HG03064 (cell line): ENCODE measurements at regions not wholly inside any gene's neighbourhood (a gene's known extent, or its start where the extent isn't known, plus 50 kb on each side); places are given as distances from the start of the nearest gene placed in this dataset.

Experiments
- ATAC-seq: cut with Tn5 transposase; IDR thresholded peaks from one replicate; pipeline ENCODE4 v1.9.1; 2021; ENCODE audit warnings: low read depth; ENCODE audit not compliant: unreplicated experiment

- ATAC-seq = no peak
Observed at GRCh38 chr5:3811116-3811515, 215.5 kb downstream of the IRX1 start.

GRCh38 chr5:3818624-3819023 is 223.0 kb downstream of the IRX1 start:
- ATAC-seq = no peak

- no peak for ATAC-seq
Observed at GRCh38 chr5:3825531-3826451, 230.2 kb downstream of the IRX1 start.

GRCh38 chr5:3827624-3828023 is 232.0 kb downstream of the IRX1 start:
- no peak for ATAC-seq

- ATAC-seq = no peak
Observed at GRCh38 chr5:3828761-3829160, 233.1 kb downstream of the IRX1 start.

GRCh38 chr5:3833566-3833965 is 237.9 kb downstream of the IRX1 start:
- ATAC-seq = no peak

- no peak for ATAC-seq
Observed at GRCh38 chr5:3835811-3836210, 240.2 kb downstream of the IRX1 start.

GRCh38 chr5:3836528-3836927 is 240.9 kb downstream of the IRX1 start:
- no peak for ATAC-seq

GRCh38 chr5:3837506-3837905 is 241.9 kb downstream of the IRX1 start:
- ATAC-seq = no peak

GRCh38 chr5:3839151-3839550 is 243.5 kb downstream of the IRX1 start:
- no peak for ATAC-seq

- ATAC-seq = no peak
Observed at GRCh38 chr5:3842591-3842990, 247.0 kb downstream of the IRX1 start.

- no peak for ATAC-seq
Observed at GRCh38 chr5:3843706-3844105, 248.1 kb downstream of the IRX1 start.

- no peak for ATAC-seq
Observed at GRCh38 chr5:3844266-3844665, 248.6 kb downstream of the IRX1 start.

- ATAC-seq = no peak
Observed at GRCh38 chr5:3845230-3845629, 249.6 kb downstream of the IRX1 start.

- no peak for ATAC-seq
Observed at GRCh38 chr5:3852161-3852916, 256.7 kb downstream of the IRX1 start.

- ATAC-seq = no peak
Observed at GRCh38 chr5:3853362-3853761, 257.7 kb downstream of the IRX1 start.

- ATAC-seq = no peak
Observed at GRCh38 chr5:3854188-3854821, 258.7 kb downstream of the IRX1 start.

- ATAC-seq = no peak
Observed at GRCh38 chr5:3856036-3856435, 260.4 kb downstream of the IRX1 start.

- ATAC-seq = no peak
Observed at GRCh38 chr5:3858524-3858923, 262.9 kb downstream of the IRX1 start.

GRCh38 chr5:3862906-3863305 is 267.3 kb downstream of the IRX1 start:
- no peak for ATAC-seq

GRCh38 chr5:3875144-3875543 is 279.5 kb downstream of the IRX1 start:
- ATAC-seq = no peak
